ENCODE measurements at regions not wholly inside any gene's neighbourhood (a gene's known extent, or its start where the extent isn't known, plus 50 kb on each side); places are given as distances from the start of the nearest gene placed in this dataset.
A peak's percentile ranks its signal among the peaks of the same experiment; 100 is the strongest.
"Not testable (repeated sequence)": the region's sequence is repeated elsewhere in the genome, so short reads cannot be mapped to it uniquely, and the experiment has no call there.

DNA sequence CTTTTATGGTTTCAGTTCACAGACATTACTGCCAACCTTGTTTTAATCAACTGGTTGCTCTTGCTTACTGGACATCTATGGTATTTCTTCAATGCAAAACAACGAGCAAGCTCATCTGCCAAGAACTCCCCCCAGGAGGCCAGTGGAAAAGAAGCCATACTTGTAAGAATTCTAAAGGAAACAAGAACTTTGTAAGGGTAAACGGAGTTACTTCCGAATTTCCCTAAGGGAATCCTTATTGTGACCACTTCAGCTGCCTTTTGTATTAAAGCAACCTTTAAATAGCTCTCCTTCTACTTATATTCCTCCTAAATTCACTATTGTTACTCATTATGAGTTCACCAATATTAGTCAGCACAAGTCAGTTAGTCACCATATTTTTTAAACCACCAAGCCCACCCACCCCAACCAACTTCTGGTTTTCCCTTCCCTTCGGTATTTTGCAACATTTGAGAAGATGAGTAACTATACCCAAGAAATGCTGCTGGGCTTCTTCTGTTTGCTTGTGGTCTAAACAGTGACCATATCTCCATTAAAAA is 602.8 kb upstream of the DIPK2B start:
- Histone ChIP-seq H3K4me1 (ENCODE audit: insufficient read depth, poor library complexity, severe bottlenecking) (peaks cover 58% of the 10 kb centered on the region), H3K4me3 (ENCODE audit: severe bottlenecking) (peak overlapping the region; percentile 24), H3K27ac (ENCODE audit: poor library complexity, severe bottlenecking) (peak overlapping the region; percentile 88), H3K36me3 (ENCODE audit: low read depth) (peaks cover 39% of the 10 kb centered on the region), H3K9me3 (ENCODE audit: severe bottlenecking) (no peaks in the 10 kb centered on the region), H3K27me3 (ENCODE audit: insufficient read depth, poor library complexity, severe bottlenecking) (no peaks in the 10 kb centered on the region)
- peak; percentile 60 for ATAC-seq (ENCODE audit: low read depth)
- no peak for DNase-seq (ENCODE audit: low spot score)
- TF ChIP-seq, protein P1, sequence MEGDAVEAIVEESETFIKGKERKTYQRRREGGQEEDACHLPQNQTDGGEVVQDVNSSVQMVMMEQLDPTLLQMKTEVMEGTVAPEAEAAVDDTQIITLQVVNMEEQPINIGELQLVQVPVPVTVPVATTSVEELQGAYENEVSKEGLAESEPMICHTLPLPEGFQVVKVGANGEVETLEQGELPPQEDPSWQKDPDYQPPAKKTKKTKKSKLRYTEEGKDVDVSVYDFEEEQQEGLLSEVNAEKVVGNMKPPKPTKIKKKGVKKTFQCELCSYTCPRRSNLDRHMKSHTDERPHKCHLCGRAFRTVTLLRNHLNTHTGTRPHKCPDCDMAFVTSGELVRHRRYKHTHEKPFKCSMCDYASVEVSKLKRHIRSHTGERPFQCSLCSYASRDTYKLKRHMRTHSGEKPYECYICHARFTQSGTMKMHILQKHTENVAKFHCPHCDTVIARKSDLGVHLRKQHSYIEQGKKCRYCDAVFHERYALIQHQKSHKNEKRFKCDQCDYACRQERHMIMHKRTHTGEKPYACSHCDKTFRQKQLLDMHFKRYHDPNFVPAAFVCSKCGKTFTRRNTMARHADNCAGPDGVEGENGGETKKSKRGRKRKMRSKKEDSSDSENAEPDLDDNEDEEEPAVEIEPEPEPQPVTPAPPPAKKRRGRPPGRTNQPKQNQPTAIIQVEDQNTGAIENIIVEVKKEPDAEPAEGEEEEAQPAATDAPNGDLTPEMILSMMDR (IDR thresholded peaks at IDR 0.05; ENCODE audit: poor library complexity, severe bottlenecking) = no peak

DNA sequence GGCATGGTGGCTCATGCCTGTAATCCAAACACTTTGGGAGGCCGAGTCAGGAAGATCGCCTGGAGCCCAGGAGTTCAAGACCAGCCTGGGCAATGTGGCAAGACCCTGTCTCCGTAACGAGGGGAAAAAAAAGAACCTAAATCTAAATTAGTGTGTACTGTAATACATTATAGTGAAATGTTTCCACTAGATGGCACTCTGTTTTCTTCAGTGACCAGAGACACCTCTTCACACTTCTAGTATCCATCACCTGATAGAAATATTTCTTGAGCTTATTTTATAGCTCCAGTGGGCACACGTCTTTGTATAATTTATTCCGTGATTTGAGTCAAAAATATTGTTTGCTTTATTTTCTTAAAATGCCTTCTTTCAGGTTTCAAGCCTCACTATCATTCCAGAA is 600.9 kb upstream of the DIPK2B start:
- Histone ChIP-seq H3K9me3 (ENCODE audit: severe bottlenecking) (no peaks in the 10 kb centered on the region), H3K4me1 (ENCODE audit: insufficient read depth, poor library complexity, severe bottlenecking) (peaks cover 43% of the 10 kb centered on the region), H3K36me3 (ENCODE audit: low read depth) (peaks cover 40% of the 10 kb centered on the region), H3K4me3 (ENCODE audit: severe bottlenecking) (no peak overlapping the region), H3K27me3 (ENCODE audit: insufficient read depth, poor library complexity, severe bottlenecking) (no peaks in the 10 kb centered on the region), H3K27ac (ENCODE audit: poor library complexity, severe bottlenecking) (peak overlapping the region; percentile 88)
- DNase-seq (ENCODE audit: low spot score) (no peak), ATAC-seq (ENCODE audit: low read depth) (peak; percentile 59)
- TF ChIP-seq, protein P1 (IDR thresholded peaks at IDR 0.05; ENCODE audit: poor library complexity, severe bottlenecking) = peak; percentile 56

DNA sequence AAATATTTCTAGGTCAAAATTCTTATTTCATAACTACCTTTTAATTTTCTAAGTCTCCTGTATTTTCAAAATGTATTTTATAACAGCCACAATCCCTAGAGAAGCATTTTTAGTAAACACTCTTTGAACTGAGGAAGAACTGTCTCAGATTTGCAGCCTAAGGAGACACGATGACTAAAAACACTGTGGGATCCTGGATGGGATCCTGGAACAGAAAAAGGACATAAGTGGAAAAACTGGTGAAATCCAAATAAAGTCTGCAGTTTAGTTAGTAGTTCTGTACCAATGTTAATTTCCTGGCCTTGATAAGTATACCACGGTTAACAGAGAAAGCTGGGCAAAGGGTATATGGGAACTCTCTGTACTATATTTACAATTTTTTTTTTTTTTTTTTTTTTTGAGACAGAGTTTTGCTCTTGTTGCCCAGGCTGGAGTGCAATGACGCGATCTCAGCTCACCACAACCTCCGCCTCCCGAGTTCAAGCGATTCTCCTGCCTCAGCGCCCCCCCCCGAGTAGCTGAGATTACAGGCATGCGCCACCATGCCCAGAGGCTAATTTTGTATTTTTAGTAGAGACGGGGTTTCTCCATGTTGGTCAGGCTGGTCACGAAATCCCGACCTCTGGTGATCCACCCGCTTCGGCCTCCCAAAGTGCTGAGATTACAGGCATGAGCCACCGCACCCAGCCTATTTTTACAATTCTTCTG is 600.2 kb upstream of the DIPK2B start:
- Histone ChIP-seq H3K27ac (ENCODE audit: poor library complexity, severe bottlenecking) (peak overlapping the region; percentile 88), H3K36me3 (ENCODE audit: low read depth) (peaks cover 40% of the 10 kb centered on the region), H3K4me1 (ENCODE audit: insufficient read depth, poor library complexity, severe bottlenecking) (peaks cover 43% of the 10 kb centered on the region)
- H3K9me3 ChIP-seq (ENCODE audit: severe bottlenecking); DNase-seq (ENCODE audit: low spot score); H3K27me3 ChIP-seq (ENCODE audit: insufficient read depth, poor library complexity, severe bottlenecking); ATAC-seq (ENCODE audit: low read depth); H3K4me3 ChIP-seq (ENCODE audit: severe bottlenecking): not testable (repeated sequence)

DNA sequence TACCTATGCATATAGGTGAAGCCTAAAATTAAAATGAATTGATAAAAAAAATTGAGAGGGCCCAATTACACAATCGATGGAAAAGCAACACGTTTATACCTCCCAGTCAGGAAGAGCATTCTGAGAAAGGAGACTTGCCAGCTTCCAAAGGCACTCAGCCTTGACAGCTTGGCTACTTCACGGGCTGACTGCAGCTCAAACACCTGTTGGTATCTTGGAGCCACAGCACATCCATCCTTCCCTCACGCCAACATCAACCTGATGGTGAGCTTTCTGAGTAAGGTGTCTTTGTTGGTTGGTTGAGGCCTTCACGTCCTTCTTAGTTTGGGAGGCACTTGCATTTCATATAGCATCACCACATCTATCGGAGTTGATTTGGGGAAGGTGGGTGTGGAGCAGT is 598.9 kb upstream of the DIPK2B start:
- Histone ChIP-seq H3K4me1 (ENCODE audit: insufficient read depth, poor library complexity, severe bottlenecking) (peaks cover 40% of the 10 kb centered on the region), H3K27me3 (ENCODE audit: insufficient read depth, poor library complexity, severe bottlenecking) (no peaks in the 10 kb centered on the region), H3K36me3 (ENCODE audit: low read depth) (peaks cover 46% of the 10 kb centered on the region), H3K9me3 (ENCODE audit: severe bottlenecking) (no peaks in the 10 kb centered on the region), H3K4me3 (ENCODE audit: severe bottlenecking) (no peak overlapping the region), H3K27ac (ENCODE audit: poor library complexity, severe bottlenecking) (peak overlapping the region; percentile 88)
- no peak for ATAC-seq (ENCODE audit: low read depth)
- TF ChIP-seq, protein P1 (IDR thresholded peaks at IDR 0.05; ENCODE audit: poor library complexity, severe bottlenecking) = no peak
- DNase-seq (ENCODE audit: low spot score) = no peak

DNA sequence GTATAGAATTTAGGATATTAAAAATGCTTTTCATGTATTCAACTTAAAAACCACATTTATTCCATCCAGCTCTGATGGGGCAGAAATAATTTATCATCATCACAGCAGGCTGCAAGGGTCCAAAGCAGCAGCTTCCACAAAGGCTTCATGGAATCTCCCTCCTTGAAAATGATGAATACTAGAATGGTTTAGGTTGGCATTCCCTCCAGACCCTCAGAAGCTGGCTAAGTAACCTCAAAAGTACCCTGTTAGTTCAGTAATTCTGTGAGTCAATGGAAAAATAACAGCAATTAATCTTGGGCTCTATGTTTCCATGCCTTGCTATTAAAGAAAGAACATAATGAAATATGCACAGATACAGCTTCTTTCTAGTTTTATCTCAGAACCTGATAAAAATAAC is 594.9 kb upstream of the DIPK2B start:
- ATAC-seq (ENCODE audit: low read depth) = no peak
- Histone ChIP-seq H3K4me1 (ENCODE audit: insufficient read depth, poor library complexity, severe bottlenecking) (peaks cover 25% of the 10 kb centered on the region), H3K27me3 (ENCODE audit: insufficient read depth, poor library complexity, severe bottlenecking) (no peaks in the 10 kb centered on the region), H3K27ac (ENCODE audit: poor library complexity, severe bottlenecking) (peak overlapping the region; percentile 97), H3K9me3 (ENCODE audit: severe bottlenecking) (no peaks in the 10 kb centered on the region), H3K4me3 (ENCODE audit: severe bottlenecking) (no peak overlapping the region), H3K36me3 (ENCODE audit: low read depth) (peaks cover 43% of the 10 kb centered on the region)
- DNase-seq (ENCODE audit: low spot score) = no peak
- TF ChIP-seq, protein P1 (IDR thresholded peaks at IDR 0.05; ENCODE audit: poor library complexity, severe bottlenecking) = no peak

Data from RWPE2 (cell line).